NCI-H82 treated with DMSO at 0.1 percent for 48 hours (cell line): ENCODE measurements at regions not wholly inside any gene's neighbourhood (a gene's known extent, or its start where the extent isn't known, plus 50 kb on each side); places are given as distances from the start of the nearest gene placed in this dataset.
"Not testable (repeated sequence)": the region's sequence is repeated elsewhere in the genome, so short reads cannot be mapped to it uniquely, and the experiment has no call there.

Experiments used
- DNase-seq: peaks from one replicate; lab custom pipeline; 2025; ENCODE audit not compliant: unreplicated experiment; lab: John Stamatoyannopoulos, UW

DNA sequence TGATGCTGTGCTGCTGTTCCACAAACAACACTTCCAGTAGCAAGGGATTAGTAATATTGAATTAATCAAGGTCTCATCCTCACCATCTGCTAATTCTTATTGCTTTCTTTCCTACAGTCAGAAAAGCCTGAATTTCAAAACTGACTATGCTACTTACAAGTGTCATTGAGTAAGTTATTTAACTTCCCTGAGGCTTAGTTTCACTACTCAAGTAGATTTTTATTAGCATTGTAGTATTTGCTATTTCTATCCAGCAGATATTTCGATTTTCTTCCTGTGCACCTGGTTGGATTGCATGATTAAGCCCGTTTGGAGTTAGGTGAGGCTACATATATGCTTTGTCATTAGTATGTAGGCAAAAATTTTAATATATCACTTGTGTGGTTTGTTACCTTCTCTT lies 591.5 kb downstream of the TRHDE start:
- DNase-seq = no peak

DNA sequence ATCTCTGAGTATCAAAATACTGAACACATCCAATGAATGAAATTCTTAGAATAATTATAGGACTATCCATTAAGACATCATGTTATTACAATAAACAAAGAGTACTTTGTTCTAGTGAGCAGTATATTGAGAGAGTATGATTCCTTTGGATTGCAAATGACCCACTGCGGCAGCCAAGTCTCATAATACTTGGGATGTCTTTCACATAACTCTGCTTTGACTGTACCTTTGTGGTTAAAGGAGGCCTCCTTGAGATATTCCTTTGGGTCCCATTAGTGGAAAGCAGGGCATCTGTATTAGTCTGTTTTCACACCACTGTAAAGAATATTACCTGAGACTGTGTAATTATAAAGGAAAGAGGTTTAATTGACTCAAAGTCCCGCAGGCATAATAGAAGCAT lies 593.8 kb downstream of the TRHDE start:
- DNase-seq = no peak

DNA sequence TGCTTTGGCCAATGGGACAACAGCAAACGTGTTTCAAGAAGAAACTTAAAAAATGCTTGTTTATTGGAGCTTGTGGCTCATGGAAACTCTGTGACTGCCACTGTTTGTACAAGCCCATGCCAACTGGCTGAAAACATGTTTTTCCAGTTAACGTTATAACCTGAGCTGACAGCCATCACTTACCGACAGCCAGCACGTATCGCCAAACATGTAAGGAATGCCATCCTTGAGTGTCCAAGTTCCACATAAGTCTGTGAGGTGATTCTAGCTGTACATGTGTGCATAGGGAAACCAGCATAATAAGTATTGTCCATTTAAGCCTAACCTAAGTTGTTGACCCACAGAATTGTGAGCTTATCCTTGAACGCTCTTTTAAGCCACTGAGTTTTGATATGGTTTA lies 596.9 kb downstream of the TRHDE start:
- DNase-seq = no peak

DNA sequence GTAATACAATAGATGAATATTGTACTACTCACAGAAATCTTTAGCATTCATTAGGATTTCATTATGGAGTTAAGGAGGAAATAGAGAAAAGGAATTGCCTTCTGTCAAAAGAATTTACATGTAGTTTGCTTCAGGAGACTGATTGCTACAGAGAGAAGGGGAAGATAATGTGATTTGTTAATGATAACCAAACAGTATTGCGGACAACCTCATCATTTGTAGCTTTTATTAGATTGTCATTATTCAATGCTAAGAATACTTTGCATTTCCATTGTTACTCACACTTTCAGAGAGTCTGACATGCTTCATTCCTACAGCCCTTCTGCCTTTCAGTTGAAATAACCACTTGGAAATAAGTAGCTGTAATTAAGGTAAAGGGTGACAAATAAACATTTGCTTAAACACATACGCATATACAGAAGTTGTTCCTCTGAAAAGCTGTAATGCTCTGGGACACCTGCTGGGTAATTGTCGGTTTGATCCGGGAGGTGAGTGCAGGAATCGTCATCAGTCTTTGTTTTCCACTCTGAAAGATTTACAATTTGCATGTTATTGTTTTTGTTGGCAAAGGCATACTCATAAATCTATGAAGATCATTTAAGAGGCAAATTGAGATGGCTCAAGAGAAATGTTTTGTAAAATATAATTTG lies 600.2 kb downstream of the TRHDE start:
- no peak for DNase-seq

DNA sequence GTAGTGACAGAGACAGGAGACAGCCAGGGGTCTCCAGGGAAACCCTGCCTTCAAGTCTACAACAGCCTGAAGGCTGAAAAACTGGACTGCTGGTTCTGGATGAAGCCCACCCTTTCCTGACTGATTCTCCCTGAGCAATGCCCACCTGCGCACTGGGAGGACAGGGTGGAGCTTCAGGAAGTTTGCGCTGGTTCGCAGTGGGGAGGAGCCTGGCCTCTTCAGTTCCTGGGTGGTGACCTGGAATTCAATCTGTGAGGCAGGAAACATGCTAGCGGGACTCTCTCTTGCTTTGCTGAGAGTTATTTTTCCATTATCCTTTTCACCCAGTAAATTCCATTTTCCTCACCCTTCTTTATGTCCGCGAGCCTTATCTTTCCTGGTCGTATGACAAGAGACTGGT lies 600.8 kb downstream of the TRHDE start:
- no peak for DNase-seq

DNA sequence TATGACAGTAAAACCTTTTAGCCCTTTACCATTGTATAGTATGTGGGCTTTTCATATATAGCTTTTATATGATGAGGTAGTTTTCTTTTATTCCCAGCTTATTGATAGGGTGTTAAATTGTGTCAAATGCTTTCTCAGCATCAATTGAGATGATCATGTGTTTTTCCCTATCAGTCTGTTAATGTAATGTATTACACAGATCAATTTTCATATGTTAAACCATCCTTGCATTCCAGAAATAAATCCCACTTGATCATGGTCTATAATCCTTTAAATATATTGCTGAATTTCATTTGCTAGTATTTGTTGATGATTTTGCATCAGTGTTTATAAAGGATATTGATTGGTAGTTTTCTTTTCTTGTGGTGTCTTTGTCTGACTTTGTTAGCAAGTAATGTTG lies 603.9 kb downstream of the TRHDE start:
- no peak for DNase-seq

DNA sequence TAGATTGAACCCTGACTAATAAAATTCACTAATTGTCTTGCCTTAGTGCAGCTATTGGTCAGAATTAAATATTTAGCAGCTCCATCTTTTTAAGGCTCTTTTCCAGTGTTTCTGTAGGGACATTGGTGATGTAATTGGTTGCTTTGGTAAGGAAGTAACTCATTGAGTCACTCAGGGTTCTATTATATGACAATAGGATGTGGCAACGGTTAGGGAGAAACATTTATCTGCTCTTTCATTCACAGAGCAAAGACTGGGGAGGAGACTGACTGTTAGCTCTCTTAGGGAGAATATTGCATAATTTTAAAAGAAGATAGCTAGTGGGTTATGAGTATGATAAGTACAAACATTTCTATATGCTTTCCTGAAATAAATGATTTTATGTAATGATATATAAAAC lies 616.5 kb downstream of the TRHDE start:
- DNase-seq = no peak

DNA sequence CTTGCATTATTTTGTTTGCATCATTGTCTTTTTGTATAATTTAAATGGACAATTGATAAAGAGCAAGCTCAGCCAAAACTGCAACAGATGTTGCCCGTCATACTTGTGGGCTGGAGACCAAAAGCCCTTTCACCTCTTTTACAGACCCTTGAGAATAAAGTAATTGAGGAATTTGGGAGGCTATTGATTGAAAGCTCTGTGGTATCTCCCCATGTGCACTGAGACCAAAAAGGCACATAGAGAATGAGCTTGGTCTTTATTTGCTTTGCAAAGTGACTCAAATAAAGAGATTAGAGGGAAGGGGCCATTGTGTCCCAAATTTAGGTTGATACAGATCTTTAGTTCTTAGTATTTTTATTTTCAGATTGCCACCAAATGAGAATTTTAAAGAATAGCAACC lies 617.6 kb downstream of the TRHDE start:
- no peak for DNase-seq

DNA sequence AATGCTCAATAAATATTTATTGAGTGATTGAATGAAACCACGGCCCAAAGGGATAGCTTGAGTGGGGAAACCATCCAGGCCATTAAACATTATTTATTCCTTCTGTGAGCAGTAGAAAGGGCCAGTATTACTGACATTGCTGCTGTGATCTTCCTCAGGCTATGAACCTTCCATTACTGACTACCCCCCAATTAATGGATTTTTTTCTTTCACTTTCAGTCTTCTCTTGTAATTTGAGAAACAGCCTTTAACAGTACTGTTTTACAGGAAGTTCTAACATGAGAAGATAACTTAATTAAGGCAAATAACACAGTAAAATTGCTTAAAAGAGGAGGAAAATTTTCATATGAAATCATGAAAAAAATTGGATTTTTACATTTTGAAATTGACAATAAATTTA lies 629.5 kb downstream of the TRHDE start:
- DNase-seq = no peak

DNA sequence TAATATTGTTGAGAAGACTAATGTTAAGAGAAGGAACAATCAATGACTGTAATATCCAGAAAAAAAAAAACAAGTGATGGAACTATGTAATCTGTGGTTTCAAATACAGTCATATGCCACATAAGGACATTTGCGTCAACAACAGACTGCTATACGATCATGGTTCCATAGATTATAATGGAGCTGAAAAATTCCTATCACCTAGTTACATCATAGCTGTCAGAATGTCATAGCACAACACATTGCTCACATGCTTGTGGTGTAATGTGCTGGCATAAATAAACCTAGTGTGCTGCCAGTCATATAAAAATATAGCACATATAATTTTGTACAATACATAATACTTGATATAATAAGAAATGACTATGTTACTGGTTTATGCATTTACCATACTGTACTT lies 653.5 kb downstream of the TRHDE start:
- no peak for DNase-seq

DNA sequence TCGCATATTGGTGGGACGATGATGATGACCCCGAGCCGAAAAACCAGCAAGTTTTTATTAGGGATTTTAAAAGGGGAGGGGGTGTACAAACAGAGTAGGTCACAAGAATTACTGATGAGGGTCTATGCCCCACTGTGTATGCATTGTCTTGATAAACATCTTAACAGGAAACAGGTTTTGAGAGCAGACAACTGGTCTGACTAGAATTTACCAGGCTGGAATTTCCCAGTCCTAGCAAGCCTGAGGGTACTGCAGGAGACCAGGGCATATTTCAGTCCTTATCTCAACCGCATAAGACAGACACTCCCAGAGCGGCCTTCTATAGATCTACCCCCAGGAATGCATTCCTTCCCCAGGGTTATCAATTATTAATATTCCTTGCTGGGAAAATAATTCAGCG lies 659.7 kb downstream of the TRHDE start:
- DNase-seq = not testable (repeated sequence)

DNA sequence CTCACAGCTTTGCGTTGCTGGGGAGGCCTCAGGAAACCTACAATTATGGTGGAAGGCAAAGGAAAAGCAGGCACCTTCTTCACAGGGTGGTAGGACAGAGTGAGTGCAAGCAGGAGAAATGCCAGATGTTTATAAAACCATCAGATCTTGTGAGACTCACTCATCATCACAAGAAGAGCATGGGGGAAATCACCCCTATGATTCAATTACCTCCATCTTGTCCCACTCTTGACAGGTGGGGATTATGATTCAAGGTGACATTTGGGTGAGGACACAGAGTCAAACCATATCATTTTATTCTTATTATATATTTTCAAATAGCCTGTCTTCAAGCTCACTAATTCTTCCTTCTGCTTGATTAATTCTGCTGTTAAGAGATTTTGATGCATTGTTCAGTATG lies 665.3 kb downstream of the TRHDE start:
- no peak for DNase-seq

DNA sequence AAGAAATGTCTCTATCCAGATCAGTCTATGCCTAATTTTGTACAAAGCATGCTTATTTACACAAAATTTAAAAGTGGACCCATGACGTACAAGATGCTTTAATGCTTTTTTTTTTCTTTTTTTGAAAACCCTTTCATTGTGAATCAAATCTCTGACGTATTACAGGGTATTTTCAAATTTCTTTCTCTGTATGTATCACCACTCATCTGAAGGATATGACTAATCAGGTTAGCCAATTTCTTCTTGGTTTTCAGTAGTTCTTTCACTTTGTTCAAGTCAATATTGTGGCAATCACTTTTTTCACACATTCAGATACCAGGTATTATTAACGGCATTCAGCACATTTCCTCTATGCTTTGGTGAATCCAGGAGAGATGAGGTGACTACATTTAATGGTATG lies 685.3 kb downstream of the TRHDE start:
- DNase-seq = no peak

DNA sequence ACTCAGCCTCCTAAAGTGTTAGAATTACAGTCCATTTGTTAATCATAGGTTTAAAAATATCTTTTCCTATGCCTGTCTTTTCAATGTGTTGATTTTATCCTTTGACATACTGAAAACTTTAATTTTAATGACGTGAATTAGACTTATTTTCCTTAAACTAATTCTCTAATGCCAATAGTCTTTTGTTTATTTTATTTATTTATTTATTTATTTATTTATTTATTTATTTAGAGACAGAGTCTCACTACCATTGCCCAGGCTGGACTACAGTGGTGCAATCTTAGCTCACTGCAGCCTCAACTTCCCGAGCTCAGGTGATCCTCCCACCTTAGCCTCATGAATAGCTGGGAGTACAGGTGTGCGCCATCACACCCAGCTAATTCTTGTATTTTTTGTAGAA lies 694.5 kb downstream of the TRHDE start:
- DNase-seq = no peak

DNA sequence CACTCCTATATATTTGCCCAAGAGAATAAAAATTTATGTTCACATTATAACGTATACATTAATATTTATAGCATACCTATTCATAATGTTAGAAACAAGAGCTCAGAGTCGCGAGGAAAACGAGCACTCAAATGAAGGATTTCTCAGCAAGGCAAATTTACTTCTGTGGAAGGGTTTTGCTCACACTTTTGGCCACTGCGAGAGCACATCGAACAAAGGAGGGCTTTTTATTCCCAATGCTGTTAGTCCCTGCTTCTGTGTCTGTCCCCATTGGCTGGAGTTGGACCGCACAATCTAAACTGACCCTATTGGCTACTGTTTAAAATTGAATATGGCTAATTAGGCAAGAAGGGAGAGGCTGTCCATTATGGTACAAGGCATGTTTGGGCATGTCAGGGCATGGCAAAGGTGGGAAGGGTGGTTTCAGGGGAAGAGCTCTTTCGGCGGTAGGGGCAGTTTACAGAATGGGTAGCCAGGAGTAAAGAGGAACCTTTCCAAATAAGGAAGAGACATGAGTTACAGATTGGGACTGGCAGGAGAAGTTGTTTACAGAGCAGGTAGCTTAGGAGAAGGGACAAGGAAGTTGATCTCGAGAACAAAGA lies 702.9 kb downstream of the TRHDE start:
- DNase-seq = no peak

DNA sequence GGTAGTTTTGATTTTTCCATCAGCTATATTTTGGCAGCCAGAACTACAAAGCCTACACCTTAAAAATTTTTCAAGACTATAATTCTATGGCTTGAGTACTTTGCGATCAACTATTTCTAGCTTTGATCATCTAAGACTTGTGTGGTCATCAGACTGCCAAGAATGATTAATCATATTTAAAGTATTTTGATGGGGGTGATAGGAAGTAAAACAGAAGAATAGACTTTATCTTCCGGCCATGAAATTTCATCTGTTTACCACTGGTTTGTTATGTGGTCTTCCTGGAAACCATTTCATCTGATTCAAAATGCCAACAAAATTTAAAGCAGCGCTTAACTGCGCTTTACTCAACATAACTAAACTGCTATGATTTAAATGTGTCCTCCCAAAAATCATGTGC lies 706.8 kb downstream of the TRHDE start:
- DNase-seq = no peak

DNA sequence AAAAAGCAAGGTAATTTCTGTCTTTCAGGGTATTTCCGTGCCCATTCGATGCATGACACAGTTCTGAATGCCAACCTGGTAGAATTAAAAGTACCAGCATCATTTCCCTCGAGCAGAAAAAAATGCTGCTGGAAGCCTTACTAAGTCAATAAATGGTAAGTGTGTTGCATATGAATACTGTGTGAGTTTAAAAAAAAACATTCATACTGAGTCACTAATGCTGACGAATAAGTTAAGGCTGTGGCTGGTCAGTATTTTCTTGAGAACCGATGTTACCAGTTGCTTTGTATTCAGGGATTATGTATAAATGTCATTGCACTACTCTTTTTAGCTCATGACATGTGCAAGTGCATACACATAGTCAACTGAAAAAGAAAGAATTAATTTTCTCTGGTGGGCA lies 710.2 kb downstream of the TRHDE start:
- DNase-seq = no peak

DNA sequence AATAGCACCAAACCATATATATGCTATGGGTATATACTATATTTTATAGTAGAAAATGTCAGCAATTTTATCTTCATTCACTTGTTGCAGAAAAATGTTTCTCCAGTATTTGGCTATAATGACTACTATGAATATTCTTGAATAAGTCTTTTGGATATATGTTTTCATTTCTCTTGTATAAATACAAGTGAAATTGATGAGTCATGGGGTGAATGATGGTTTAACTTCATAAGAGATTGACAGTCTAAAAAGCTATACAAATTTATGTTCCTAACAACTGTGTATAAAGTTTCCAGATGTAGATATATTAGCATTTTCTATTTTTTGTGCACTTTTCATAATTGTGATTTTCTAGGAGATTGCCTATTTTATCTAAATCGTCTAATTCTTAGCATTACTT lies 714.8 kb downstream of the TRHDE start:
- no peak for DNase-seq

DNA sequence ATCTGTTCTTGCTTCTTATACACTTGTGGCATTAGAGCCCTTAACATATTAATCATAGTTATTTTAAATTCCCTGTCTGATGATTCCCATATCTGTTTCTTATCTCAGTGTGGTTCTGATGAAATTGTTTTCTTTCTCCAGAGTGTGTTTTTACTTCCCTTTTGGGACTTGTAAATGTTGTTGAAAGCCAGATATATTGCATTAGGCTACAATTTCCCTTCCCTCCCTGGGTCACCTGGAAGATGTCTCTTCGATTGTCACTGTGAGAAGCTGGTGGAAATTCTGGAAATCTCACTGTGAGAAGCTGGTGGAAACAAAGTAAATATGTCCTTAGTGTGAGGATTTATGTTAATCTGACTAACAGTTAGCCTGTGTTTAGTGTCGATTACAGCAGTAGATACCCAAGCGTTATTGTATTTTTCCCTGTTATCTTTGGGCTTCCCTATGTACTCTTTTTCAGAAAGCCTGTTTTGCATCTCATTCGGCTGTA lies 717.3 kb downstream of the TRHDE start:
- peak; percentile 21 for DNase-seq

DNA sequence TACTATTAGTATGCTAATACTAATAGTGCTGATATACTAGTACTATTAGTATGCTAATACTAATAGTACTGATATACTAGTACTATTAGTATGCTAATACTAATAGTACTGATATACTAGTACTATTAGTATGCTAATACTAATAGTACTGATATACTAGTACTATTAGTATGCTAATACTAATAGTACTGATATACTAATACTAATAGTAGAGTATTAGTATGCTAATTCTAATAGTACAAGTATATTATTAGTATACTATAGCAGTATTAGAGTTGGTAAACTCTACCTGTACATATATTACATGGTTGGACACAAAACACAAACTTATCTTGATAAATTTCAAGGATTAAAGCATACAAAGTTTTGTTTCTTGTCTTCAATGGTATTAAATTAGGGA lies 722.9 kb downstream of the TRHDE start:
- DNase-seq = not testable (repeated sequence)

DNA sequence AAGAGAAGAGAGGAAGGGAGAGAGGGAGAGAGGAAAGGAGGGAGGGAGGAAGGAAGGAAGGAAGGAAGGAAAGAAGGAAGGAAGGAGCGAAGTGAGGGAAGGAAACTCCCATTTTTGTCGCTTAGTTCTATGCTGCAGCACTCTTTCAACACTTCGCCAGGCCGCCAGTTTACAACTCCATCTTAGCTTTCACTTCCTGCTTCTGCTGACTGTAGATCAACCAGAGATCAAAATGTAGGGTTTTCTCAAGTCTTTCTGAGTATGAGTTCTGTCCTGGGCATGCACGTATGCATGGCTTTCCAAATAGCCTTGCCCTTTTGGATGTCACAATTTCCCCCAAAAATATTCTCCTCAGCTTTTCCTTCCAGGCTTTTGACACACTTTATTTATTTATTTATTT lies 723.4 kb downstream of the TRHDE start:
- no peak for DNase-seq

DNA sequence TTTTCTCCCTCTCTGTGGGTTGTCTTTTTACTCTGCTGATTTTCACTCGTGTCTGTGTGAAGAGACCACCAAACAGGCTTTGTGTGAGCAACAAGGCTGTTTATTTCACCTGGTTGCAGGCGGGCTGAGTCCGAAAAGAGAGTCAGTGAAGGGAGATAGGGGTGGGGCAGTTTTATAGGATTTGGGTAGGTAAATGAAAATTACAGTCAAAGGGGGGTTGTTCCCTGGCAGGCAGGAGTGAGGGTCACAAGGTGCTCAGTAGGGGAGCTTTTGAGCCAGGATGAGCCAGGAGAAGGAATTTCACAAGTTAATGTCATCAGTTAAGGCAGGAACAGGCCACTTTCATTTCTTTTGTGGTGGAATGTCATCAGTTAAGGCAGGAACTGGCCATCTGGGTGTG lies 729.6 kb downstream of the TRHDE start:
- DNase-seq = not testable (repeated sequence)

DNA sequence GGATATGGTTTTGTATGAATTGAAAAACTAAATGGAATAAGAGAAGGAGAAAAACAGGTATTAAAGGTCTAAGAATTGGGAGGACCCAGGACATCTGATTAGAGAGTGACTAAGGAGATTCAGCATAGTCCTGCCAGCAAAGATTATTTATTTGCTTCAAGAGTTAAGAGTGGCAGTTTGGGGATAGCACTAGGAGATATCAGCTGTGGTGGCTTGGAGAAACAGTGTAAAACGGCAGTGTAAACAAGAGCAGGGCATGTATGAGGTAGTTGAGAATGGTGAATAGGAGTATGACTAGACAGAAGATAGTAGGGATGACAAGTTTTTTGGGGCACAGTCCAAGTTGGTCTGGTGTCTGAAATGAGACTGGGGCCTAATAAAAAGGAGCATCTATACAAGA lies 730.3 kb downstream of the TRHDE start:
- DNase-seq = not testable (repeated sequence)
